Nephron progenitor cell (in vitro differentiated cells): ENCODE measurements at regions not wholly inside any gene's neighbourhood (a gene's known extent, or its start where the extent isn't known, plus 50 kb on each side); places are given as distances from the start of the nearest gene placed in this dataset.

ENCODE experiments used
- DNase-seq: peaks from one replicate; pipeline ENCODE4 v3.0.0; 2021
- H3K27ac Mint-ChIP-seq: 2 replicates; pipeline ENCODE4 v1.8.0; 2021; ENCODE audit warnings: mild to moderate bottlenecking, moderate library complexity, mixed read lengths
- H3K27me3 Mint-ChIP-seq: 2 replicates; pipeline ENCODE4 v1.8.0; 2021; ENCODE audit warnings: mild to moderate bottlenecking, low read depth, mixed read lengths; ENCODE audit not compliant: poor library complexity
- H3K36me3 Mint-ChIP-seq: 2 replicates; pipeline ENCODE4 v1.8.0; 2021; ENCODE audit warnings: low read depth, mixed read lengths
- H3K4me1 Mint-ChIP-seq: 2 replicates; pipeline ENCODE4 v1.8.0; 2021; ENCODE audit warnings: mixed read lengths
- H3K4me3 Mint-ChIP-seq: 2 replicates; pipeline ENCODE4 v1.8.0; 2021; ENCODE audit warnings: mild to moderate bottlenecking, moderate library complexity, mixed read lengths
- H3K9me3 Mint-ChIP-seq: 2 replicates; pipeline ENCODE4 v1.8.0; 2021; ENCODE audit warnings: mild to moderate bottlenecking, moderate library complexity, mixed read lengths
- TF ChIP-seq, protein P1 (sequence below): fragments of 200-600 bp; sonication (generic); IDR thresholded peaks from 2 replicates; pipeline ENCODE4 v1.5.0; 2021; ENCODE audit warnings: antibody characterized with exemption

DNA sequence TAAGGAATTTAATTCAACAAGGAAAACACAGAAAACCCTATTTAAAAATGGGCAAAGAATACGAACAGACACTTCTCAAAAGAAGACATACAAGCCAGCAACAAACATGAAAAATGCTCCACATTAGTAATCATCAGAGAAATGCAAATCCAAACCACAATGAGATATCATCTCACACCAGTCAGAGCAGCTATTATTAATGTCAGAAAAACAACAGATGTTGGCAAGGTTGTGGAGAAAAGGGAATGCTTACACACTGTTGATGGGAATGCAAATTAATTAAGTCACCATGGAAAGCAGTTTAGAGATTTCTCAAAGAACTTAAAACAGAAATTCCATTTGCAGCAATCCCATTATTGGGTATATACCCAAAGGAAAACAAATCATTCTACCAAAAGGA, 55.2 kb downstream of the GCC1 start:
- Mint-ChIP-seq H3K9me3 (peaks cover 18% of the 10 kb centered on the region), H3K27ac (no peak overlapping the region), H3K36me3 (no peaks in the 10 kb centered on the region), H3K4me3 (no peak overlapping the region), H3K4me1 (no peaks in the 10 kb centered on the region), H3K27me3 (peaks cover 89% of the 10 kb centered on the region)
- TF ChIP-seq, protein P1, sequence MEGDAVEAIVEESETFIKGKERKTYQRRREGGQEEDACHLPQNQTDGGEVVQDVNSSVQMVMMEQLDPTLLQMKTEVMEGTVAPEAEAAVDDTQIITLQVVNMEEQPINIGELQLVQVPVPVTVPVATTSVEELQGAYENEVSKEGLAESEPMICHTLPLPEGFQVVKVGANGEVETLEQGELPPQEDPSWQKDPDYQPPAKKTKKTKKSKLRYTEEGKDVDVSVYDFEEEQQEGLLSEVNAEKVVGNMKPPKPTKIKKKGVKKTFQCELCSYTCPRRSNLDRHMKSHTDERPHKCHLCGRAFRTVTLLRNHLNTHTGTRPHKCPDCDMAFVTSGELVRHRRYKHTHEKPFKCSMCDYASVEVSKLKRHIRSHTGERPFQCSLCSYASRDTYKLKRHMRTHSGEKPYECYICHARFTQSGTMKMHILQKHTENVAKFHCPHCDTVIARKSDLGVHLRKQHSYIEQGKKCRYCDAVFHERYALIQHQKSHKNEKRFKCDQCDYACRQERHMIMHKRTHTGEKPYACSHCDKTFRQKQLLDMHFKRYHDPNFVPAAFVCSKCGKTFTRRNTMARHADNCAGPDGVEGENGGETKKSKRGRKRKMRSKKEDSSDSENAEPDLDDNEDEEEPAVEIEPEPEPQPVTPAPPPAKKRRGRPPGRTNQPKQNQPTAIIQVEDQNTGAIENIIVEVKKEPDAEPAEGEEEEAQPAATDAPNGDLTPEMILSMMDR = no peak
- DNase-seq = no peak

- no peak for DNase-seq
- Mint-ChIP-seq H3K4me3 (no peak overlapping the region), H3K27ac (no peak overlapping the region), H3K4me1 (no peaks in the 10 kb centered on the region), H3K36me3 (no peaks in the 10 kb centered on the region), H3K9me3 (peaks cover 22% of the 10 kb centered on the region), H3K27me3 (peaks cover 73% of the 10 kb centered on the region)
- TF ChIP-seq, protein P1 = no peak
Measured at GRCh38 chr7:127527561-127527960, 57.8 kb downstream of the GCC1 start.

GRCh38 chr7:127525866-127526480, 59.4 kb downstream of the GCC1 start:
- Mint-ChIP-seq H3K27me3 (peaks cover 68% of the 10 kb centered on the region), H3K4me1 (no peaks in the 10 kb centered on the region), H3K36me3 (no peaks in the 10 kb centered on the region), H3K9me3 (peaks cover 33% of the 10 kb centered on the region), H3K27ac (no peak overlapping the region), H3K4me3 (no peak overlapping the region)
- TF ChIP-seq, protein P1 = no peak
- no peak for DNase-seq

DNA sequence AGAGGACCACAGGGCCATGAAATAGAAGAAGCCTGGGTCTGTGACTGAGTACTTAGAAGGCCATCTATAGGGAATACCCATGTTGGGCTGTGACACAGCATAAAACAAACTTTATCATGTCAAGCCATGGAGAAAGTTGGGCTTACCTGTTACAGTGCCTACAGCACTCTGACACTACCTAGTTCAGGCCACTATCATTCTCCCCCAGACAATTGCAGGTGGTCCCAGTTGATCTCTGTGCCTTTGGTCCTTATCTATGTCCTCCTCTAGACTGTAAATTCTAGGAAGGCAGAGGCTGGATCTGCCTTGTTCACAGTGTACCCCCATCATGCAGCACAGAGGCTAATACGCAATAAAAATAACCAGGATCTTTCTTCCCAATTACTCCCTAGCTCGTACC, 69.1 kb downstream of the GCC1 start:
- Mint-ChIP-seq H3K4me3 (no peak overlapping the region), H3K27me3 (peaks cover 42% of the 10 kb centered on the region), H3K9me3 (peaks cover 9% of the 10 kb centered on the region), H3K27ac (no peak overlapping the region), H3K4me1 (no peaks in the 10 kb centered on the region), H3K36me3 (no peaks in the 10 kb centered on the region)
- TF ChIP-seq, protein P1 = no peak
- DNase-seq = no peak

DNA sequence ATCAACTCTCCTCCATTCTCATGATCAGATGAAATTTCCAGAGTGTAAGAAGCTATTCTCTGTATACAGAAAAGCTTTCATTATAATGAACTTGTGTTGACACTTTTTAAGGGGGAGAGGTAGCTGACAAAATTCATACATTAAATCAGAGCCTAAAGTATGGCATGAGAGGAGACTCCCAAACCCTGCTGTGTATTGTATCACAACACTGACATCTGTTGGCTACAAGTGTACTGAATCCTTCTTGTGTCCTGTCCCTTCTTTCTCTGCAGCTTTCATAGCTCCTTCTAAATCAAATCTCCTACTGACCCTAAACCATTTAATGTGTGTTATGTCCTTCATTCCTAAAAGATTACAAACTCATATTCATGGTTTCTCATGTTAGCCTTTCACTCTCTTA, 70.9 kb downstream of the GCC1 start:
- Mint-ChIP-seq H3K9me3 (no peaks in the 10 kb centered on the region), H3K4me1 (no peaks in the 10 kb centered on the region), H3K27ac (no peak overlapping the region), H3K27me3 (peaks cover 31% of the 10 kb centered on the region), H3K4me3 (no peak overlapping the region), H3K36me3 (no peaks in the 10 kb centered on the region)
- no peak for DNase-seq
- TF ChIP-seq, protein P1 = no peak

- TF ChIP-seq, protein P1 = no peak
- Mint-ChIP-seq H3K4me1 (no peaks in the 10 kb centered on the region), H3K9me3 (no peaks in the 10 kb centered on the region), H3K27ac (no peak overlapping the region), H3K4me3 (no peak overlapping the region), H3K27me3 (peaks cover 31% of the 10 kb centered on the region), H3K36me3 (no peaks in the 10 kb centered on the region)
- no peak for DNase-seq
Measured at GRCh38 chr7:127513311-127513710, 72.1 kb downstream of the GCC1 start.
